ENCODE measurements at regions not wholly inside any gene's neighbourhood (a gene's known extent, or its start where the extent isn't known, plus 50 kb on each side); places are given as distances from the start of the nearest gene placed in this dataset.

DNA sequence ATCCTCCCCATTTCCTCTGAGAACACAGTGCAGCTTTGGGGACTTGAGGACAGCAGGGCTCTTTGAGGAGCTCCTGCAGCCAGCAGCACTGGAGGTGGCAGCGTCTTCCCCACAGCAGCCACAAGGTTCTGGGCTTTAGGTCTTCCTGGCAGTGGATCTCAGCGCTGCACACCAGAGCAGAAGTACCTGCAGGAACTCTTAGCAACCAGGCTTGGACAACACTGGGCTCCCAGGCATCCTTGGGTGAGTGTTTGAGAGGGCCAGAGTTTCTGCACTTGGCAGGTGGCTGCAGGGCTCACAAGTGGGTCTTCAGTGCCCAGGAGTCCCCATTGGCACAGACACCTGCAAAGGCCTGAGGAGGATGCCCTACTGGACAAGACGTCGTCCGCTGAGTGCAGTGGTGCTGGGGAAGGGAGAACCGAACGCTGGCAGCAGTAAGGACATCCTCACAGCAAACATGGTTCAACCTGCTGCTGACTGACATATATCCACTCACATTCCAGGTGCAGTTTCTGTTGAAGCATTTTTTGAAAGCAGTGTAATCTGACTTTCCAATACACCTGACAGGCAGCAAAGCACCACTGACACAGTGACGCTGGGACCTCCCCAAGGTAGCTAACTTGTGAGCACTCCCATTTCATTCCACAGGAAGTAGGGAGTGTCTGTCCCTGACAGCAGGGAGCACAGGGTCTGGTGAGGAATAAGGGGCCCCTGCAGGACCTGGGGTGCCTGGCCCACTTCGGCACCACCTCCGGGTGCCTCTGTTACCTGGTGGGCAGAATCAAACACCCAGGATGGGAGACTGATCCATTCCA, 149.9 kb upstream of the COPS8 start:
- Histone ChIP-seq H3K27me3 (ENCODE audit: insufficient read depth, low read length, poor library complexity) (no peaks in the 10 kb centered on the region), H3K79me2 (ENCODE audit: control insufficient read depth, insufficient read depth, low read length) (no peaks in the 10 kb centered on the region), H3K56ac (ENCODE audit: low read length) (no peak overlapping the region), H3K4me3 (ENCODE audit: low read length) (no peak overlapping the region), H3K4me2 (ENCODE audit: low read length) (no peak overlapping the region), H2BK5ac (ENCODE audit: low read length) (no peak overlapping the region), H2BK120ac (ENCODE audit: low read depth, low read length) (no peak overlapping the region), H3K9ac (ENCODE audit: low read length) (no peak overlapping the region), H3K79me1 (ENCODE audit: low read length) (no peaks in the 10 kb centered on the region), H4K5ac (ENCODE audit: low read length) (no peak overlapping the region), H3K23ac (ENCODE audit: low read length) (no peak overlapping the region), H2AK5ac (ENCODE audit: low read length) (no peak overlapping the region), H2BK15ac (replicated peaks; ENCODE audit: low read depth) (no peak overlapping the region), H3K18ac (ENCODE audit: low read length) (no peak overlapping the region), H3K4me1 (ENCODE audit: control insufficient read depth, low read depth, low read length) (no peaks in the 10 kb centered on the region), H3K36me3 (ENCODE audit: control insufficient read depth, insufficient read depth, low read length) (no peaks in the 10 kb centered on the region), H3K4ac (ENCODE audit: low read depth, low read length) (no peak overlapping the region), H4K8ac (ENCODE audit: low read depth, low read length) (no peak overlapping the region), H3K27ac (ENCODE audit: low read depth, low read length) (no peak overlapping the region)
- WGBS (ENCODE audit: extremely low coverage, insufficient coverage, low lambda C conversion rate), result no CpG with 5 or more reads among the region's 10 CpGs
- DNase-seq, result no peak

DNA sequence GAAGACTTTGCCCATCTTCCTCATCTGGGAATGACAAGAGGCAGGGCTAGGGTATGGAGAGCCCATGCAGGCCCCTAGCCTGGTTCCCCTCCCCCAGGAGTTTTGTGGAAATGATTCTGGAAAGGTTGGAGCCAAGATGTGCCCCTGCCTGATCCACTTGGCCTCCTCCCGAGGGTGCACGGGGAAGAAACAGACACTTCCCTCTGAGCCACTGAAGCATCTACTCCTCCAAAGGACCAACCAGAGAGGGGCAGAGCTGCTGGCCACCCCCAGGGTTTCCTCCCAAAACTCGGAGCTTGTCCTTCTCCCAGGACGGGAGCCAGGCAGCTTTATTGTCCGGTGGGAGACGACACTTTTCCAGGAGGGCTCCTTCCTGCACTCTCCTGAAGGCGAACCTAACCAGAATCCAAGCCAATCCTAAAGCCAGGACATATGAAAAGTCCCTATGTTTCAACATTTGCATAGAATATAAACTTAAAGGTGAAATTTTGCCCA, 149.2 kb upstream of the COPS8 start:
- no CpG with 5 or more reads among the region's 7 CpGs for WGBS (ENCODE audit: extremely low coverage, insufficient coverage, low lambda C conversion rate)
- Histone ChIP-seq H3K4me2 (ENCODE audit: low read length) (no peak overlapping the region), H3K36me3 (ENCODE audit: control insufficient read depth, insufficient read depth, low read length) (no peaks in the 10 kb centered on the region), H4K8ac (ENCODE audit: low read depth, low read length) (no peak overlapping the region), H3K9ac (ENCODE audit: low read length) (no peak overlapping the region), H3K56ac (ENCODE audit: low read length) (no peak overlapping the region), H3K4me1 (ENCODE audit: control insufficient read depth, low read depth, low read length) (no peaks in the 10 kb centered on the region), H3K27me3 (ENCODE audit: insufficient read depth, low read length, poor library complexity) (no peaks in the 10 kb centered on the region), H2AK5ac (ENCODE audit: low read length) (no peak overlapping the region), H3K18ac (ENCODE audit: low read length) (no peak overlapping the region), H3K79me1 (ENCODE audit: low read length) (no peaks in the 10 kb centered on the region), H2BK5ac (ENCODE audit: low read length) (no peak overlapping the region), H3K27ac (ENCODE audit: low read depth, low read length) (no peak overlapping the region), H2BK15ac (replicated peaks; ENCODE audit: low read depth) (no peak overlapping the region), H3K4me3 (ENCODE audit: low read length) (no peak overlapping the region), H2BK120ac (ENCODE audit: low read depth, low read length) (no peak overlapping the region), H3K4ac (ENCODE audit: low read depth, low read length) (no peak overlapping the region), H4K5ac (ENCODE audit: low read length) (no peak overlapping the region), H3K23ac (ENCODE audit: low read length) (no peak overlapping the region), H3K79me2 (ENCODE audit: control insufficient read depth, insufficient read depth, low read length) (no peaks in the 10 kb centered on the region)
- DNase-seq, result no peak

DNA sequence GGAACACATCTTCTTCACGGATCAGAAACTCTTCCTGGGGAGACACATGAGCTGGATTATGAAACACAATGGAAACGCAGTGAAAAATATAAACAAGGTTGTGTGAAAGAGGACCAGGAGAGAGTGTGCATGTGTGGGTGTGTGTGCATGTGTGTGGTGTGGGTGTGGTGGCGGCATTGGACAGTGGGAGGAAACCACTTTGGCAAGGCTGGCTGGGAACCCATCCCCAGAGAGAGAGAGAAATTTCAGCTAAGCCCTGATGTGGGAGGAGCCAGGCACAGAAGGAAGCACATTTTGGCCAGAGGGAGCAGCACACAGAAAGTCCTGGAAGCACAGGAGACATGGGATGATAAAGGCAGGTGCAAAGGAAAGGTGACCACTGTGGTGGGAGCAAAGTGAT, 147.6 kb upstream of the COPS8 start:
- Histone ChIP-seq H3K9ac (ENCODE audit: low read length) (no peak overlapping the region), H4K5ac (ENCODE audit: low read length) (no peak overlapping the region), H2BK5ac (ENCODE audit: low read length) (no peak overlapping the region), H3K27me3 (ENCODE audit: insufficient read depth, low read length, poor library complexity) (no peaks in the 10 kb centered on the region), H3K4ac (ENCODE audit: low read depth, low read length) (no peak overlapping the region), H3K79me1 (ENCODE audit: low read length) (no peaks in the 10 kb centered on the region), H3K4me2 (ENCODE audit: low read length) (no peak overlapping the region), H3K18ac (ENCODE audit: low read length) (no peak overlapping the region), H3K4me3 (ENCODE audit: low read length) (no peak overlapping the region), H2BK120ac (ENCODE audit: low read depth, low read length) (no peak overlapping the region), H3K4me1 (ENCODE audit: control insufficient read depth, low read depth, low read length) (no peaks in the 10 kb centered on the region), H3K27ac (ENCODE audit: low read depth, low read length) (no peak overlapping the region), H3K56ac (ENCODE audit: low read length) (no peak overlapping the region), H3K79me2 (ENCODE audit: control insufficient read depth, insufficient read depth, low read length) (no peaks in the 10 kb centered on the region), H2BK15ac (replicated peaks; ENCODE audit: low read depth) (no peak overlapping the region), H3K23ac (ENCODE audit: low read length) (no peak overlapping the region), H4K8ac (ENCODE audit: low read depth, low read length) (no peak overlapping the region), H3K36me3 (ENCODE audit: control insufficient read depth, insufficient read depth, low read length) (no peaks in the 10 kb centered on the region), H2AK5ac (ENCODE audit: low read length) (no peak overlapping the region)
- no peak for DNase-seq
- WGBS (ENCODE audit: extremely low coverage, insufficient coverage, low lambda C conversion rate), result no CpG with 5 or more reads among the region's 3 CpGs

DNA sequence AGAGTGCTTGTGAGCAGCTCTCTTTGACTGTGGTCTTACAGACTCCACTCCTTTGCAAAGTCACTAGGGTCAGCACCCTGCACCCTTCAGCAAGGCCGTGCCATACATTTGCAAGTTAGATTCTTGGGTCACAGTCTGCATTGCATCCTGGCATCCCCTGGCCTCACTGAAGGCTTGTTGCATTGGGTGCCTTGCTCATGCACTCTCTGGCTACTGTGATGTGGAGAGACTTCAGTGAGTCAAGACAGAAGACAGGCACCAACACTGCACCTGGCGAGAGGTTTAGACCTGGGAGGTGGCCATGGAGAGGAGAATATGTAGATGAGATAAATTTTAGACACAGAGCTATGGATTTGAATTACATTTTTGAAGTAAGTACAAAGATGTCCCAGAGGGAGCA, 146.4 kb upstream of the COPS8 start:
- WGBS (ENCODE audit: extremely low coverage, insufficient coverage, low lambda C conversion rate), result no CpG with 5 or more reads among the region's 2 CpGs
- H2BK120ac ChIP-seq (ENCODE audit: low read depth, low read length), result no peak overlapping the region
- H3K4me3 ChIP-seq (ENCODE audit: low read length), result no peak overlapping the region
- H3K56ac ChIP-seq (ENCODE audit: low read length), result no peak overlapping the region
- H2BK15ac ChIP-seq (replicated peaks; ENCODE audit: low read depth), result no peak overlapping the region
- no peaks in the 10 kb centered on the region for H3K27me3 ChIP-seq (ENCODE audit: insufficient read depth, low read length, poor library complexity)
- no peak overlapping the region for H2BK5ac ChIP-seq (ENCODE audit: low read length)
- DNase-seq, result no peak
- H3K18ac ChIP-seq (ENCODE audit: low read length), result no peak overlapping the region
- H2AK5ac ChIP-seq (ENCODE audit: low read length), result no peak overlapping the region
- no peaks in the 10 kb centered on the region for H3K79me2 ChIP-seq (ENCODE audit: control insufficient read depth, insufficient read depth, low read length)
- no peak overlapping the region for H3K4me2 ChIP-seq (ENCODE audit: low read length)
- no peak overlapping the region for H3K23ac ChIP-seq (ENCODE audit: low read length)
- H3K79me1 ChIP-seq (ENCODE audit: low read length), result no peaks in the 10 kb centered on the region
- H3K4me1 ChIP-seq (ENCODE audit: control insufficient read depth, low read depth, low read length), result no peaks in the 10 kb centered on the region
- no peak overlapping the region for H3K4ac ChIP-seq (ENCODE audit: low read depth, low read length)
- H4K5ac ChIP-seq (ENCODE audit: low read length), result no peak overlapping the region
- H4K8ac ChIP-seq (ENCODE audit: low read depth, low read length), result no peak overlapping the region
- no peak overlapping the region for H3K9ac ChIP-seq (ENCODE audit: low read length)
- H3K36me3 ChIP-seq (ENCODE audit: control insufficient read depth, insufficient read depth, low read length), result no peaks in the 10 kb centered on the region
- no peak overlapping the region for H3K27ac ChIP-seq (ENCODE audit: low read depth, low read length)

DNA sequence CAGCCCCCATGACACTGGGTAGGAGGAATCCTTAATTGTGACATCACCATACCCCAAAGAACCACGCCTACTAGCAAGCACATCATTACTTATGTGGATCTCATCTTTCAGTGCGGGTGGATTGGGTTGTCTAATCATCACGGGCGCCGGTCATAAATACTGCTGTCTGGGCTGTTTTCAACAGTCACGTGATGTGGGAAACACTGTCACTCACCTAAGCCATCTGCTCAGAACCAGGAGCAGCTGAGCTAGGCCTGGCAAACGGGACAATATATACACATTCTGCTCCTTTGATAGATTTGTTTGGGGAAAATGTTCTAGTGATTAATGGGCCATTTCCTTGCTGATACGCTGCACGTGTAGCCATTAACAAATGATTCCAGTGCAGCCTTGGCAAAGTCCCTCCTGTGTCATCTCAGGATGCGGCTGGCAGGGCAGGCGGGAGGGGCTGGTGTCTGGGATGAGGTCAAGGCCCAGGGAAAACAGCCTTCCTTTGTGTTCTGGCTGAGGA, 145.9 kb upstream of the COPS8 start:
- Histone ChIP-seq H3K18ac (ENCODE audit: low read length) (no peak overlapping the region), H3K27ac (ENCODE audit: low read depth, low read length) (no peak overlapping the region), H2AK5ac (ENCODE audit: low read length) (no peak overlapping the region), H2BK15ac (replicated peaks; ENCODE audit: low read depth) (no peak overlapping the region), H4K5ac (ENCODE audit: low read length) (no peak overlapping the region), H3K4me2 (ENCODE audit: low read length) (no peak overlapping the region), H3K79me2 (ENCODE audit: control insufficient read depth, insufficient read depth, low read length) (no peaks in the 10 kb centered on the region), H3K4me3 (ENCODE audit: low read length) (no peak overlapping the region), H3K4me1 (ENCODE audit: control insufficient read depth, low read depth, low read length) (no peaks in the 10 kb centered on the region), H3K27me3 (ENCODE audit: insufficient read depth, low read length, poor library complexity) (no peaks in the 10 kb centered on the region), H3K4ac (ENCODE audit: low read depth, low read length) (no peak overlapping the region), H2BK120ac (ENCODE audit: low read depth, low read length) (no peak overlapping the region), H3K79me1 (ENCODE audit: low read length) (no peaks in the 10 kb centered on the region), H4K8ac (ENCODE audit: low read depth, low read length) (no peak overlapping the region), H2BK5ac (ENCODE audit: low read length) (no peak overlapping the region), H3K9ac (ENCODE audit: low read length) (no peak overlapping the region), H3K56ac (ENCODE audit: low read length) (no peak overlapping the region), H3K23ac (ENCODE audit: low read length) (no peak overlapping the region), H3K36me3 (ENCODE audit: control insufficient read depth, insufficient read depth, low read length) (no peaks in the 10 kb centered on the region)
- WGBS (ENCODE audit: extremely low coverage, insufficient coverage, low lambda C conversion rate), result no CpG with 5 or more reads among the region's 11 CpGs
- DNase-seq, result no peak

All from mesendoderm (in vitro differentiated cells).